ENCODE measurements at regions not wholly inside any gene's neighbourhood (a gene's known extent, or its start where the extent isn't known, plus 50 kb on each side); places are given as distances from the start of the nearest gene placed in this dataset.

GRCh38 chr2:181818840-181819239, 72.7 kb upstream of the ITPRID2 start:
- intact Hi-C loops (cut with DNase I; ENCODE audit: low total_unique reads) = no loop called here
- H3K27ac ChIP-seq = no peak overlapping the region
- H3K4me1 ChIP-seq = peaks cover 0 to 8% (median 2%) of the 10 kb centered on the region in 4 donors
- no peaks in the 10 kb centered on the region for H3K9me3 ChIP-seq
- H3K27me3 ChIP-seq = no peaks in the 10 kb centered on the region
- WGBS, 5 donors = 81 to 90% (median 88%) methylated on average over 1 of the region's 1 CpG
- H3K36me3 ChIP-seq = no peaks in the 10 kb centered on the region
- DNase-seq = no peak
- H3K4me3 ChIP-seq = no peak overlapping the region
- TF ChIP-seq POLR2A (IDR thresholded peaks at IDR 0.05) (no peak), POLR2AphosphoS5 (IDR thresholded peaks at IDR 0.05) (no peak), EP300 (IDR thresholded peaks at IDR 0.05) (no peak), CTCF (IDR thresholded peaks at IDR 0.05) (no peak)

GRCh38 chr2:181821049-181821448, 70.5 kb upstream of the ITPRID2 start:
- no peak for DNase-seq
- no peaks in the 10 kb centered on the region for H3K4me1 ChIP-seq
- no peaks in the 10 kb centered on the region for H3K36me3 ChIP-seq
- no peak overlapping the region for H3K27ac ChIP-seq
- no peak for TF ChIP-seq POLR2AphosphoS5 (IDR thresholded peaks at IDR 0.05)
- H3K27me3 ChIP-seq = no peaks in the 10 kb centered on the region
- H3K9me3 ChIP-seq = no peaks in the 10 kb centered on the region
- WGBS, 5 donors = 70 to 83% (median 76%) methylated on average over 2 of the region's 2 CpGs
- H3K4me3 ChIP-seq = no peak overlapping the region
- intact Hi-C loops (cut with DNase I; ENCODE audit: low total_unique reads) = no loop called here

DNA sequence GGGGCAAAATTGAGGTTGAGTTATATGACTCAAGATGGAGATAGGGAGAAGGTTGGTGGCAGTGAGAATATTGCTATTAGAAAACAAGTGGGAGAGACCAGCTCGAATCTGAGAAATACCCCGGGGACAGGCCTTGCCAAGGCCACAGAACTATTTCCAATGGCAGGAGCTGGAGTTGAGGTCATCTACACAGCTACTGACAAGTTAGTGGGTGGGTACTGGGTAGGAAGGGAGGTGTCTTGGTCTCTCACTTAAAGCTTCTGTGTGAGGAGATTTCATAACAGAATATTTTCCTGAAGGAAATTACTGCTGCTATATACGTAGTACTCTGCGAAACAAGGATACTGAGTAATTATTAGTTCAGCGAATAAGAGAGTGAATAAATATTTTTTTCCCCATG, 69.4 kb upstream of the ITPRID2 start:
- DNase-seq = no peak
- no peak for TF ChIP-seq POLR2AphosphoS5 (IDR thresholded peaks at IDR 0.05)
- no peak for TF ChIP-seq EP300 (IDR thresholded peaks at IDR 0.05)
- TF ChIP-seq POLR2A (IDR thresholded peaks at IDR 0.05) = no peak
- no peak for TF ChIP-seq CTCF (IDR thresholded peaks at IDR 0.05)
- no peak overlapping the region for H3K27ac ChIP-seq

GRCh38 chr2:181823405-181823804, 68.1 kb upstream of the ITPRID2 start:
- no peak overlapping the region for H3K27ac ChIP-seq
- no peaks in the 10 kb centered on the region for H3K4me1 ChIP-seq
- intact Hi-C loops (cut with DNase I; ENCODE audit: low total_unique reads) = no loop called here
- H3K4me3 ChIP-seq = no peak overlapping the region
- TF ChIP-seq CTCF (IDR thresholded peaks at IDR 0.05) (no peak), POLR2AphosphoS5 (IDR thresholded peaks at IDR 0.05) (no peak), EP300 (IDR thresholded peaks at IDR 0.05) (no peak), POLR2A (IDR thresholded peaks at IDR 0.05) (no peak)
- no peaks in the 10 kb centered on the region for H3K9me3 ChIP-seq
- no peaks in the 10 kb centered on the region for H3K27me3 ChIP-seq
- 78 to 91% (median 87%) methylated on average over 2 of the region's 2 CpGs for WGBS, 5 donors
- DNase-seq = no peak
- H3K36me3 ChIP-seq = no peaks in the 10 kb centered on the region

More for the DNA sequence above, 69.4 kb upstream of the ITPRID2 start:
- H3K9me3 ChIP-seq = no peaks in the 10 kb centered on the region
- no peaks in the 10 kb centered on the region for H3K27me3 ChIP-seq
- H3K4me3 ChIP-seq = no peak overlapping the region
- no peaks in the 10 kb centered on the region for H3K4me1 ChIP-seq
- intact Hi-C loops (cut with DNase I; ENCODE audit: low total_unique reads) = no loop called here
- H3K36me3 ChIP-seq = no peaks in the 10 kb centered on the region
- 87 to 91% (median 89%) methylated on average over 5 of the region's 5 CpGs for WGBS, 5 donors

GRCh38 chr2:181828122-181828705, 63.3 kb upstream of the ITPRID2 start:
- Histone ChIP-seq H3K36me3 (no peaks in the 10 kb centered on the region), H3K27me3 (no peaks in the 10 kb centered on the region), H3K4me1 (no peaks in the 10 kb centered on the region), H3K4me3 (no peak overlapping the region), H3K9me3 (no peaks in the 10 kb centered on the region), H3K27ac (no peak overlapping the region)
- intact Hi-C loops (cut with DNase I; ENCODE audit: low total_unique reads) = no loop called here
- WGBS, 5 donors = 87 to 93% (median 92%) methylated on average over 5 to 6 of the region's 6 CpGs
- no peak for DNase-seq
- TF ChIP-seq POLR2AphosphoS5 (IDR thresholded peaks at IDR 0.05) (no peak), POLR2A (IDR thresholded peaks at IDR 0.05) (no peak), CTCF (IDR thresholded peaks at IDR 0.05) (no peak), EP300 (IDR thresholded peaks at IDR 0.05) (no peak)

Measured in stomach (tissue), 8 donors.